GM19395 (cell line): ENCODE measurements at regions not wholly inside any gene's neighbourhood (a gene's known extent, or its start where the extent isn't known, plus 50 kb on each side); places are given as distances from the start of the nearest gene placed in this dataset.
"Not testable (repeated sequence)": the region's sequence is repeated elsewhere in the genome, so short reads cannot be mapped to it uniquely, and the experiment has no call there.

Experiments
- ATAC-seq: cut with Tn5 transposase; IDR thresholded peaks from one replicate; pipeline ENCODE4 v1.9.1; 2021; ENCODE audit warnings: mild to moderate bottlenecking, moderate library complexity; ENCODE audit not compliant: unreplicated experiment

DNA sequence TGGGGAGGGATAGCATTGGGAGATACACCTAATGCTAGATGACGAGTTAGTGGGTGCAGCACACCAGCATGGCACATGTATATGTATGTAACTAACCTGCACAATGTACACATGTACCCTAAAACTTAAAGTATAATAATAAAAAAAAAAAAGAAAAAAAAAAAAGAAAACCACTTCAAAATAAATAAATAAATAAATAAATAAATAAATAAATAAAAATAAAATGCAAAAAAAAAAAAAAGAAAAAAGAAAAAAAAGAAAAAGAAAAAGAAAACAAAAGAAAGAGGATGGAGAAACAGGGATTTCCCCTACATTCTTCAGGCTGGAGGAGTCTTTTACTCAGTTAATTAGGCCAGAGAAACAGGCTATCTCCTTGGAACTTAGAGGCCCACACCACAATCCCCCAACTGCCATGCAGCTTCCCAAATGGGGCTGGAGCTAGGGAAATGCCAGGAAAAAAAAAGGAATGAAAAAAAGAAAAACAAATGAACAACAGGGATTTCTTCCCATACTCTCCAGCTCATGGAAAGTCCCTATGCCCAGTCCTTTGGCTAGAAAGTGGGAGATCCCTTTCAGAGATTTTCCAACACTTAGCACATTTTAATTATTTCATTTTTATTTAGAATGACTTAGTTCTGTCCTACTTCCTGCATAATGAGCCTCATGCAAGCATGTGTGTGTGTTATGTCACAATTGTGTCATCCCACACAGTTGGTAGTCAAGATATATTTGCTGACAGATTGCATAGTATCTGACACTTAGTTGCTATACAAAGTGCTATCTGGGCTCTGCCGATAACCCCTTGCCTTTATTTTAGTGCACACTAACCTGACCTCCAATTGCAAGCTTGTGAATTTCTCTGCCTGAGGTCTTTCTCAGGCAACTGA, 486.4 kb downstream of the PLPP3 start:
- ATAC-seq, result no peak

GRCh38 chr1:56089826-56090225, 489.5 kb downstream of the PLPP3 start:
- ATAC-seq, result not testable (repeated sequence)

- ATAC-seq, result no peak
Observed at GRCh38 chr1:56084246-56084645, 495.1 kb downstream of the PLPP3 start.

GRCh38 chr1:56081736-56082135, 497.6 kb downstream of the PLPP3 start:
- no peak for ATAC-seq

DNA sequence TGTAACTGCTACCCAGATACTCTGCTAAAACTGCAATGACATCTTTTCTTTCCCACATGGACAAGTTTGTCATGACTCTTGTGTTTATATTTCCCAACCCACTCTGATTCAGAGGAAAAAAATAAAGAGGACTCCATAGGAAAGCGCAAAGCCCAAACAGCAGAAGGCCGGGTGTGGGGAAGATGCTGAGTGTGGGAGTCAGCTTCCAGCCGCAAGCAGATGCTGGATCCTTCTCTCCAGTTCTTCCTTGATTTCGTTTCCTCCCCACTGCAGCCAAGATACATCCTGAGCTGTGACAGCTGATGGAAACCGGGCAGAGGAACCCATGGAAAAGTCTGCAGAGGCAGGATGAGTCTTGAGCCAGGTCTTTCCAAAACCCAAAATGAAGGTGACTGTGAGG, 498.2 kb downstream of the PLPP3 start:
- no peak for ATAC-seq

DNA sequence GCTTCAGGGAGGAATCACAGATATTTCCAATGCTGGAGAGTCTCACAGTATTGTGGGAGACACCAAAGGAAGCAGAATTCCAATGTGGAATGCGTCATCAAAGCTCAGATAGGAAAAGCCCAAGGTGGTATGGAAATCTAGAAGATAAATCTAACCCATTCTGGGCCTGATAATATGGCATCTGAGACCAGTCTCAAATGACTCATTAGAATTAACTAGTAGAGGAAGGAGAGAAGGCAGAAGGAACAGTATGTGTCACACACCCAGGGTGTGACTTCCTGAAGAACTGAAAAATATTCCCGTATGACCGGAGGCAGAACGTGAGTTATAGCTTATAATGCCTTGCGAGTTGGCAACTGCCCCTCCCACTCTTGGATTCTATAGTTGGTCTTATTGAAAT, 499.2 kb downstream of the PLPP3 start:
- no peak for ATAC-seq

GRCh38 chr1:56079391-56079790, 500.0 kb downstream of the PLPP3 start:
- ATAC-seq, result no peak

DNA sequence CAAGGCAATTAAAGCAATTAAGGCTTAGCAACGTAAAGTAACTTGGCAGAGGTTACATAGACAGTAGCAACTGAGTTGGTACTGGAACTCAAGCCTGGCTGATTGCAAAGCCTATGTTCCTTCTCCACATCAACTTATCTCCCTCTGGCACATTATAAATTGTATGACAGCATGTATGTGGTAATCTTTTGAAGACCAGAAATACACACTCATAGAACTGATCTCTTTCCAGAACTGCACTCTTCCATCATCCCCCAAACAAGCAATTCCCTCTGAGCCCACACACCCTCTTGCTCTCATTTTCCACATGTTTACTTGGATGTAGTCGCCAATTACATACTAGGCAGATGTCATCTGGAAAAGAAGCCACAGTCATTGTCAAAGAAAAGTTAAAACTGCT, 502.2 kb downstream of the PLPP3 start:
- ATAC-seq, result no peak

DNA sequence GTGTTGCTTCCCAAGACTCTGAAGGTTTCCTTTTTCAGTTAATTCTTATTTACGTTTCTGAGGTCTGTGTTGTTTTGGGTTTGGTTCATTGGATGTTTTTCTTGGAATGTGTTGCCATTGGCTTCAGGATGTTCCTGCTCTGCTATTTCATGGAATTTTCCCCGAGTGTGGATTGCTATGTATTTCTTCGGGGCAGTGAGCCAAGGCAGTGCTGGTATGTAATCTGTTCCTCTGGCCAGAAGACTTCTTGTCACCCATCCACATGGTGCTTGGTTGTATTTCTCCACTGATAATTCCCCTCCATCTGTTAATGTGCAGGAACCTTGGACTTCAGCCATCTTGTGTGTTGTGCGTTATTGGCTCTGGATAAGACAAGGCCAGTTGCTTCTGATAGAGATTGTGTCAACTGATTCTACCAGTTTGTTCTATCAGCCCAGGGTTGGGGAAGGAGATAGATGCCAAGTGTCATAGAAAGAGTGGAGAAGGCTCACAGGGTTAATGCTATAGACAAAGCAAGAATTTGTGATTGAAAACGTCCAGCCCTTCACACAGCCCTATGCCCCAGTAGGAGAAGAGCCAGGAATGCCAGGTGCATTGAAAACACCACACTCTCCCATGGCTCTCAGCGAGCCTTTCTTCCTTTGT, 505.2 kb downstream of the PLPP3 start:
- no peak for ATAC-seq

GRCh38 chr1:56073614-56074006, 505.8 kb downstream of the PLPP3 start:
- ATAC-seq, result no peak

- no peak for ATAC-seq
Observed at GRCh38 chr1:56073206-56073605, 506.2 kb downstream of the PLPP3 start.

GRCh38 chr1:56072310-56072709, 507.1 kb downstream of the PLPP3 start:
- no peak for ATAC-seq

DNA sequence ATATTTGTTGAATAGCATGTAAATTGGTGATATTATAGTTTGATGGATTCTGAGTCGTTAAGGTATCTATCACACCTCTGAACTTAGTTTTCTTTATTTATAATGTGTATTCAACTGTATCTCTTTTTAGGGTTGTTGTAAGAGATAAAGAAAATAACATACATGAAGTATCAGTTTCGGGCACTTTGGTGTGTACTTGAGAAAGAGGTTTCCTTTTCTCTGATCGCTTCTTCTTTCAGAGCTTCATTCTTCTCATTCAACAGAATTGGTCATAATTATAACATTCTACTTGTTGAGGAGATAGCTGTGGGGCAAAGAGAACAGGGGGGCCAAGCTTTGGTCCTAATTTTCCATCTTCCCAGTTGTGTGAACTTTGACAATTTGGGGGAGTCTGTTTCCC, 508.0 kb downstream of the PLPP3 start:
- ATAC-seq, result no peak

DNA sequence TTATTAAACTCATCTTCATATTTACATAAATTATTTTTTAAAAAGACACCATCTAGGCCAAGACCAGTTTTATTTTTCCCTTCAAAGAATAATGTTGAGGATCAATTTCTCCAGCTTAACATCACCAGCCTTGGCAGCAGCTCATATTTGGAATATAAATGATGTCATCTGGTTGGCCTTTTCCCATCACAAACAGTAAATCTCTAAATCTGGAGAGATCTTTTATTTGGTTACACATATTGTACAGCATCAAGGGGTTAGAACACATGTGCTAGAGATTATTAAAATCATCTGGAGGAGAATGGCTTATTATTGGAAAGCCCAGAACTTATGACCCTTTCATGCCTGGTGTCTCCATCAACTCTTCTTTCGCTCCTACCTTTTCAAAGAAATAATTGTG, 508.8 kb downstream of the PLPP3 start:
- ATAC-seq, result no peak

DNA sequence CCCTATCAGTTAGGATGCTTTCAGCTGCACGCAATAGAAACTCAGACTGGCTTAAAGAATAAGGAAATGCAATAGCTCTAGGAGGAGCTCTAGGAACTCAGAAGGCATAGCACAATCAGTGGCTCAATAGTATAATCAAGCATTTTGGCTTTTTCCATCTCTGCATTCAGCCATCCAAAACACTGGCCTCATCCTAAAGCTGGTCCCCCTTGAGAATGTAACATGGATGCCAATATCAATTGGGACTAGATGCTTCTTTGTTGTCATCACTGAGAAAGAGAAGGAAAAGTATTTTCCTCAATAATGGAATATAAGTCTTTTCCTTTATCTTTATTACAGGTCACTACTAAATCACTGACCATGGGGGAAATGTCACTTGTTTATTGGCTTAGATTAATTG, 509.5 kb downstream of the PLPP3 start:
- ATAC-seq, result no peak

- no peak for ATAC-seq
Observed at GRCh38 chr1:56068908-56069307, 510.5 kb downstream of the PLPP3 start.

- no peak for ATAC-seq
Observed at GRCh38 chr1:56068210-56068609, 511.2 kb downstream of the PLPP3 start.

DNA sequence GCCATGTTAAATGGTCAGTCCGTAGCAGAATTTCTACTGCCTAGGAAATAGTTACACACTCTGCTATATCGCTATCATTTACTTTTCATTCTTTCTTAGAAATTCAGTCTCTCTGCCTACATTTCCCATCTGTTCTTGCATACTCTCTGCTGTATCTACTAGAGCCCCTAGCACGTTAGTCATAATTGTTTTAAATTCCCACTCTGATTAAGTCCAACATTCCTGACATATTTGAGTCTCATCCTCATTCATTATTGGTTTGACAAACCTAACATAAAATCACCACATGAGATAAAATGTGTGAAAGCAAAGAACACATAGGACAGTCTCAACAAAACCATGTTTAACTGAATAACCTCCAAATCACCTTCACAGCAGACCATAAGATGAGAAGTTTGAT, 513.6 kb downstream of the PLPP3 start:
- ATAC-seq, result no peak

DNA sequence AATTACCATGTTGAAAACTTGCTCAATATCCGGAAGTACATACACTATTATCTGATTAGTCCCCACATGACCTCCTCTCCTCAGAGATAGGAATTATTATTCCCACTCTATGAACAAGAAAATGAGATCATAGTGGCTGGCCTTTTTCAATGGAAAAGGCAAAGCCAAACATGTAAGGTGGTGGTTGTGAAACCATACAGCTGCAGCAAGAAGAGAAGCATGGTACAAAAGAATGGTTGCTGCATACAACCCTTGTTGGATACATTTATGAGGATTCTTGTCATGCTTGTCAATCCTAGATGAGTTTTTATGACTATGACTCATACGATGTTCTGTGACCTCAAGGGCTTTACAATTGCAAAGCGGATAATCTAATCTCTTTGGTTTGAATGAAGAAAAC, 514.7 kb downstream of the PLPP3 start:
- no peak for ATAC-seq

GRCh38 chr1:56063461-56063860, 515.9 kb downstream of the PLPP3 start:
- ATAC-seq, result no peak

GRCh38 chr1:56062625-56063024, 516.7 kb downstream of the PLPP3 start:
- no peak for ATAC-seq

- ATAC-seq, result no peak
Observed at GRCh38 chr1:56061824-56062223, 517.5 kb downstream of the PLPP3 start.
